HAP-1 (cell line): ENCODE measurements at regions not wholly inside any gene's neighbourhood (a gene's known extent, or its start where the extent isn't known, plus 50 kb on each side); places are given as distances from the start of the nearest gene placed in this dataset.

Experiments used
- DNase-seq, 2 experiments: peaks; one replicate each; pipeline ENCODE4 v3.0.0-alpha.2; 2016 to 2020; ENCODE audit warnings: low spot score in 2 of 2
- H3K27me3 ChIP-seq: fragments of 250-450 bp; sonication (Bioruptor Pico); 2 replicates; pipeline ENCODE4 v1.5.1; 2020; ENCODE audit warnings: low read depth, mild to moderate bottlenecking, moderate library complexity
- H3K36me3 ChIP-seq: fragments of 250-450 bp; sonication (Bioruptor Pico); replicated peaks from 2 replicates; pipeline ENCODE4 v1.5.1; 2020; ENCODE audit warnings: mild to moderate bottlenecking
- H3K4me1 ChIP-seq: fragments of 250-450 bp; sonication (Bioruptor Pico); 2 replicates; pipeline ENCODE4 v1.5.1; 2020; ENCODE audit warnings: mild to moderate bottlenecking
- H3K4me3 ChIP-seq: fragments of 250-450 bp; sonication (Bioruptor Pico); 2 replicates; pipeline ENCODE4 v1.5.1; 2020; ENCODE audit warnings: mild to moderate bottlenecking, moderate library complexity
- H3K9me3 ChIP-seq: fragments of 250-450 bp; sonication (Bioruptor Pico); 2 replicates; pipeline ENCODE4 v1.5.1; 2020; ENCODE audit warnings: mild to moderate bottlenecking, moderate library complexity
- in situ Hi-C: fragments of 300-500 bp; cut with MboI; formaldehyde crosslinking; loops from 3 replicates; pipeline ENCODE4 v1.14.3; 2020; ENCODE audit warnings: low sequenced_read_pairs, inconsistent platforms, mixed read lengths

- in situ Hi-C loops = no loop called here
- DNase-seq = no peak
- H3K27me3 ChIP-seq = no peaks in the 10 kb centered on the region
These were observed 165.7 kb downstream of the C7orf25 start for GRCh38 chr7:42746214-42746613.

GRCh38 chr7:42745357-42746059, 166.4 kb downstream of the C7orf25 start:
- H3K9me3 ChIP-seq = no peaks in the 10 kb centered on the region
- H3K4me1 ChIP-seq = no peaks in the 10 kb centered on the region
- in situ Hi-C loops = no loop called here
- no peaks in the 10 kb centered on the region for H3K36me3 ChIP-seq
- no peak overlapping the region for H3K4me3 ChIP-seq
- DNase-seq = peak in 1 of 2 experiments; percentile 72
- H3K27me3 ChIP-seq = no peaks in the 10 kb centered on the region

More at GRCh38 chr7:42746214-42746613, 165.7 kb downstream of the C7orf25 start:
- no peaks in the 10 kb centered on the region for H3K4me1 ChIP-seq
- no peaks in the 10 kb centered on the region for H3K9me3 ChIP-seq
- no peaks in the 10 kb centered on the region for H3K36me3 ChIP-seq
- no peak overlapping the region for H3K4me3 ChIP-seq

GRCh38 chr7:42744746-42745145, 167.1 kb downstream of the C7orf25 start:
- Histone ChIP-seq H3K4me3 (no peak overlapping the region), H3K4me1 (no peaks in the 10 kb centered on the region), H3K36me3 (no peaks in the 10 kb centered on the region), H3K27me3 (no peaks in the 10 kb centered on the region), H3K9me3 (no peaks in the 10 kb centered on the region)
- no peak for DNase-seq
- in situ Hi-C loops = no loop called here

- Histone ChIP-seq H3K4me1 (no peaks in the 10 kb centered on the region), H3K27me3 (no peaks in the 10 kb centered on the region), H3K4me3 (no peak overlapping the region), H3K9me3 (no peaks in the 10 kb centered on the region), H3K36me3 (no peaks in the 10 kb centered on the region)
- in situ Hi-C loops = no loop called here
- no peak for DNase-seq
These were observed 168.6 kb downstream of the C7orf25 start for GRCh38 chr7:42743077-42743858.

- H3K4me1 ChIP-seq = no peaks in the 10 kb centered on the region
- no peak for DNase-seq
- no peaks in the 10 kb centered on the region for H3K9me3 ChIP-seq
- no peaks in the 10 kb centered on the region for H3K36me3 ChIP-seq
- H3K4me3 ChIP-seq = no peak overlapping the region
- in situ Hi-C loops = no loop called here
- no peaks in the 10 kb centered on the region for H3K27me3 ChIP-seq
These were observed 169.6 kb downstream of the C7orf25 start for GRCh38 chr7:42742318-42742717.

- no peaks in the 10 kb centered on the region for H3K4me1 ChIP-seq
- no peaks in the 10 kb centered on the region for H3K9me3 ChIP-seq
- H3K27me3 ChIP-seq = no peaks in the 10 kb centered on the region
- in situ Hi-C loops = no loop called here
- no peak overlapping the region for H3K4me3 ChIP-seq
- DNase-seq = no peak
- H3K36me3 ChIP-seq = no peaks in the 10 kb centered on the region
These were observed 171.5 kb downstream of the C7orf25 start for GRCh38 chr7:42740408-42740807.

GRCh38 chr7:42739638-42740037, 172.2 kb downstream of the C7orf25 start:
- no peaks in the 10 kb centered on the region for H3K36me3 ChIP-seq
- no peak for DNase-seq
- no peaks in the 10 kb centered on the region for H3K9me3 ChIP-seq
- in situ Hi-C loops = no loop called here
- H3K27me3 ChIP-seq = no peaks in the 10 kb centered on the region
- no peaks in the 10 kb centered on the region for H3K4me1 ChIP-seq
- no peak overlapping the region for H3K4me3 ChIP-seq

- DNase-seq = no peak
- Histone ChIP-seq H3K4me3 (no peak overlapping the region), H3K4me1 (no peaks in the 10 kb centered on the region), H3K27me3 (no peaks in the 10 kb centered on the region), H3K36me3 (no peaks in the 10 kb centered on the region), H3K9me3 (no peaks in the 10 kb centered on the region)
- in situ Hi-C loops = no loop called here
These were observed 174.9 kb downstream of the C7orf25 start for GRCh38 chr7:42736931-42737330.

- no peak for DNase-seq
- no peak overlapping the region for H3K4me3 ChIP-seq
- H3K4me1 ChIP-seq = no peaks in the 10 kb centered on the region
- no peaks in the 10 kb centered on the region for H3K9me3 ChIP-seq
- in situ Hi-C loops = no loop called here
- no peaks in the 10 kb centered on the region for H3K36me3 ChIP-seq
- no peaks in the 10 kb centered on the region for H3K27me3 ChIP-seq
These were observed 176.8 kb downstream of the C7orf25 start for GRCh38 chr7:42735081-42735480.

GRCh38 chr7:42734568-42734967, 177.3 kb downstream of the C7orf25 start:
- Histone ChIP-seq H3K9me3 (no peaks in the 10 kb centered on the region), H3K27me3 (no peaks in the 10 kb centered on the region), H3K36me3 (no peaks in the 10 kb centered on the region), H3K4me3 (no peak overlapping the region), H3K4me1 (no peaks in the 10 kb centered on the region)
- no peak for DNase-seq
- in situ Hi-C loops = no loop called here

GRCh38 chr7:42733040-42733439, 178.8 kb downstream of the C7orf25 start:
- in situ Hi-C loops = no loop called here
- no peak overlapping the region for H3K4me3 ChIP-seq
- H3K9me3 ChIP-seq = no peaks in the 10 kb centered on the region
- no peaks in the 10 kb centered on the region for H3K27me3 ChIP-seq
- no peak for DNase-seq
- no peaks in the 10 kb centered on the region for H3K4me1 ChIP-seq
- no peaks in the 10 kb centered on the region for H3K36me3 ChIP-seq

- in situ Hi-C loops = no loop called here
- H3K4me3 ChIP-seq = no peak overlapping the region
- H3K9me3 ChIP-seq = no peaks in the 10 kb centered on the region
- H3K36me3 ChIP-seq = no peaks in the 10 kb centered on the region
- no peaks in the 10 kb centered on the region for H3K4me1 ChIP-seq
- H3K27me3 ChIP-seq = no peaks in the 10 kb centered on the region
- no peak for DNase-seq
These were observed 181.3 kb downstream of the C7orf25 start for GRCh38 chr7:42730586-42730985.

GRCh38 chr7:42729053-42729765, 182.7 kb downstream of the C7orf25 start:
- Histone ChIP-seq H3K36me3 (no peaks in the 10 kb centered on the region), H3K4me3 (no peak overlapping the region), H3K27me3 (no peaks in the 10 kb centered on the region), H3K9me3 (no peaks in the 10 kb centered on the region), H3K4me1 (no peaks in the 10 kb centered on the region)
- in situ Hi-C loops = no loop called here
- DNase-seq = no peak

- no peaks in the 10 kb centered on the region for H3K9me3 ChIP-seq
- in situ Hi-C loops = no loop called here
- H3K4me1 ChIP-seq = no peaks in the 10 kb centered on the region
- H3K27me3 ChIP-seq = no peaks in the 10 kb centered on the region
- H3K36me3 ChIP-seq = no peaks in the 10 kb centered on the region
- H3K4me3 ChIP-seq = no peak overlapping the region
- no peak for DNase-seq
These were observed 184.4 kb downstream of the C7orf25 start for GRCh38 chr7:42727451-42727850.
